HG03558 (cell line): ENCODE measurements at regions not wholly inside any gene's neighbourhood (a gene's known extent, or its start where the extent isn't known, plus 50 kb on each side); places are given as distances from the start of the nearest gene placed in this dataset.

ENCODE experiments used
- ATAC-seq: cut with Tn5 transposase; IDR thresholded peaks from one replicate; pipeline ENCODE4 v1.9.1; 2021; ENCODE audit warnings: moderate number of reproducible peaks; ENCODE audit not compliant: unreplicated experiment; ENCODE audit errors: extremely low read depth

GRCh38 chr10:121211446-121211845, 360.3 kb downstream of the WDR11 start:
- no peak for ATAC-seq

DNA sequence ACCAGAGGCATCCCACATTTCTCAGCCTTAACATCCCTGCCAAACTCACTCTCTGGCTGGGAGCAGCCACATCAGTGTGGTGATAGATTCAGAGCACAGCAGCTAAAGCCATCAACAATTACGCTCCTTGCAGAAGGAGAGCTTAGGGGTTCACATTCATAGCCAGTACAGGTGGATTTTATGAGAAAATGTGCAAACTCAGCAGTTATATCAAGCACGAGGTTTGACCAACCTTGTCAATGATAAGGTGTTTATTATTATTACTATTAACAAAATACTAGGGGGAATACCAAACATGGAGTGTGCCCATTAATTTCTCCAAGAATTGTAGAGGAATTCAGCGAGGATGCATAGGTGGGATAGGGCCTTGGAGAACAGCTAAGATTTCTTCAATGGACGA, 362.3 kb downstream of the WDR11 start:
- no peak for ATAC-seq

GRCh38 chr10:121216295-121216694, 365.1 kb downstream of the WDR11 start:
- no peak for ATAC-seq

- no peak for ATAC-seq
These were observed 365.6 kb downstream of the WDR11 start for GRCh38 chr10:121216721-121217181.

- ATAC-seq, result no peak
These were observed 366.2 kb downstream of the WDR11 start for GRCh38 chr10:121217331-121217730.

GRCh38 chr10:121221072-121221471, 369.9 kb downstream of the WDR11 start:
- no peak for ATAC-seq

DNA sequence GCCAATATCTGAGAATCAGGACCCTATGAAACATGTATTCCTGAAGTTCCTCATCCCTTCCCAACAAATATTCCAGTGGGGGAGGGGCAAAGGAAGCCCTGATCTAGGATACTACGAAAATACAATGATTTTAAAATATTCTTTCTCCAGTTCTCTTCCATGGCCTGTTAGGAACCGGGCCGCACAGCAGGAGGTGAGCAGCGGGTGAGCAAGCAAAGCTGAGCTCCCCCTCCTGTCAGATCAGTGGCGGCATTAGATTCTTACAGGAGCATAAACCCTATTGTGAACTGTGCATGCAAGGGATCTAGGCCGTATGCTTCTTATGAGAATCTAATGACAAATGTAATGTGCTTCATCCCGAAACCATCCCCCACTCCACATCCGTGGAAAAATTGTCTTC, 370.8 kb downstream of the WDR11 start:
- ATAC-seq, result no peak

DNA sequence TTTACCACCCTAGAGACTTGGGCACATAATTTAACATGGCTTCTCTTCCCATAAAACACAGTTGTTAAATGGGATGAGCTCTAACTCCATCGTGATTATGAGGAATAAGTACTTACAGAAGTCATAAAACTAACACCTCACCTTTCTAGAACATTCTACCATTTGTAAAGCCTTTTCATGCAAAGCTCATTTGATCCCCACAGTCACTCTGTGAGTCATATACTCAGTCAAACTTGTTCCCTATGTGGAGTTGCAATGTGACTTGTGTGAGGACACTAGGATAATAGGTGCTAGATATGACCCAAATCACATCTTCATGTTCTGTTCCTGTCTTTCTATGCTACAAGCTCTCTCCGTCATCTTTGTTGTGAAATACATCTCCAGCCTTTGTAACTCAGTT, 371.7 kb downstream of the WDR11 start:
- ATAC-seq, result no peak

GRCh38 chr10:121231079-121231478, 367.2 kb downstream of the FGFR2 start:
- ATAC-seq, result no peak

- ATAC-seq, result no peak
These were observed 365.8 kb downstream of the FGFR2 start for GRCh38 chr10:121232494-121232893.

GRCh38 chr10:121235692-121236091, 362.6 kb downstream of the FGFR2 start:
- ATAC-seq, result no peak

DNA sequence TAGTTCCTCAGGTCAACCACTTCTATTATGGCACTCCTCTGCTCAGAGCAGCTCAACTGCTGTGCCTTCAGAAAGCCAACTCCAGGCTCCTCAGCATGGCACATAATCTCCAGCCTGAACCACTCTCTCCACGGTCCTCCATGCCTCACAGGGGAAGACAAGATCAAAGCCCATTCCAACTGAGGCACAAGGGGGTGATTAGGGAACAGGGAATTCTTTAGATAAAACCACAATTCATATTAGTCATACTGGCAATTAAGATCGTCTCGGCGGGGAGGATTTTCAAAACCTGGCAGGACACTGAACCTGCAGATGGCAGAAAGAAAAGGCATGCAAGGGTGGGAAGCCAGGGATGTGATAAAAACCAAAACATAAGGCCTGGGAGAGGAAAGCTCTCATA, 361.6 kb downstream of the FGFR2 start:
- ATAC-seq, result no peak

- ATAC-seq, result no peak
These were observed 360.5 kb downstream of the FGFR2 start for GRCh38 chr10:121237718-121238117.

- no peak for ATAC-seq
These were observed 358.2 kb downstream of the FGFR2 start for GRCh38 chr10:121240011-121240410.

DNA sequence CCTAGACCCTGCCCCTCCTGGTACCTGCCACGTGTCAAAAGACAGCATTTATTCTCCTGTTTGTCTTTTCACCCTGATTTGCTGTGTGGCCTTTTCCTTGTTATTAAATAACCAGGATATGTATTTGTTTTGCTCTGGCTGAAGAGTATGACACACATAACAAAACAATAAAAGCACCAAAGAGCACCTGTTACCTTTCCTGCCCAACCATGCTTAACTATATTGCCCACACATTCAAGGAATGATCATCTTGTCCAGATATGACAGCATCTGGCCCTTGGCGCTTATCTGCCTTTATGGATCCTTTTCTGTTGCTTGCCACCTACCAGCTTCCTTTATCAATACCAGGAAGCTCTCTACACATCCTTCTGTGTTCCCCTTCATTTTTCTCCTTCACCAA, 357.7 kb downstream of the FGFR2 start:
- no peak for ATAC-seq

- ATAC-seq, result no peak
These were observed 356.9 kb downstream of the FGFR2 start for GRCh38 chr10:121241337-121241736.

GRCh38 chr10:121242741-121243608, 355.3 kb downstream of the FGFR2 start:
- ATAC-seq, result no peak

DNA sequence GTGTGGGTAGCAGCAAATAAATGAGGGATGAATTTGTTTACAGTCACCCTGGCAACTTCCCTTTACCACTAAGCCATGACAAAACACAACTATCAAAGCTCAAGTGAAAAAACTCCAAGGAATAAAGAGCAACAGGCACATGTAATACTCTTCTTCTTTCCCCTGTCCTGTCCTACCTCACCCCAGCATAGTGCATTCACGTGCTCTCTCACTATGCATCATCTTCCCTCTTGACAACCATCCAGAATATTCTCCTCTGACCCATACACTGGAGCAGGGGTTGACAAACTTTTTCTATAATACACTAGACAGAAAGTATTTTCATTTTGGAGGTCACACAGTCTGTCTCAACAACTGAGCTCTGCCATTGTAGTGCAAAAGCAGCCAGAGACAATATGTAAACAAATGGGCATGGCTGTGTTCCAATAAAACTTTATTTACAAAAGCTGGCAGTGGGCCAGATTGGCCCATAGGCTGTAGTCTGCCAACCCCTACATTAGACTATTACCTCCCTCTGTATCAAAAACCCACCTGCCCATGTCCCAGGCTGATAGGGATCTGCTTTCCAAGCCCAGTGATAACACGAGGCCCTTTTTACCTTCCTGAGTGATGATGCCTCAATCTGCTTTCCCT, 354.5 kb downstream of the FGFR2 start:
- no peak for ATAC-seq

GRCh38 chr10:121244818-121245217, 353.4 kb downstream of the FGFR2 start:
- no peak for ATAC-seq

DNA sequence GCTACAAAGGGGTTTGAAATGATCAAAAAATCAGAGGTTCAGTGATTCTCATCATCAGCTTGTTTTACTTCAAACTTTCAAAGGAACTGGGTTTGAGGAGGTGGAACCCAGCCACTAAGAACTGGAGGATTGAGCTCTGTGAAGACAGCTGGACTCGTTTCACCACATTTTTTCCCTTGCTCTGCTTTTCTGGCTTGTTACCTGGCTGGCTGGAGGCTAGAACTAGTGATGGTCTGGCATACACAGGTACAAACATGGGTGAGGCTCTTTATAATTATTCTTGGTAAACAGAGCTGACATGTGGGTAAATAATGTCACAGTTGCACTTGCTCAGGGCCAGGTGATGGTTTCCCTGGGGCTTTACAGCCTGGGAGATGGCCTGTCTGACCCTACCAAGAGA, 352.5 kb downstream of the FGFR2 start:
- ATAC-seq, result no peak

DNA sequence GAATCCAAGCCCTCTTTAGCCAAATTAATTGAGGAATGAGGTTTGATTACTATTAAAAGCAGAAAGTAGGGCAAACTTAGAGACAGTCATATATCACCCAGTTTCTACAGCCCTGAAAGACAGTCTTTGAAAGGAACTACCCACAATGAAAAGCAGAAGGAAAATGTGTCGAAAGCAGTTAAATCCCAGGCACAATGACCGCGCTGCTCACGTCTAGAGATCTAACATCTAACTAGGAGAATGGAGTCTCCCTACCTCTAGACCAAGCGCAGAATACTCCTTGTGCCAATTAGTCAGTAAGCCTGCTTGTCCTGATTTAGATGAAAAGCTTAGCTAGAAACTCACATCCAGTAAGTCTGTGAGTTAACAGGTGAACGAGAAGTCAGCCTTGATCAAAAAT, 350.0 kb downstream of the FGFR2 start:
- no peak for ATAC-seq
